HS-5 (cell line): ENCODE measurements at regions not wholly inside any gene's neighbourhood (a gene's known extent, or its start where the extent isn't known, plus 50 kb on each side); places are given as distances from the start of the nearest gene placed in this dataset.
A peak's percentile ranks its signal among the peaks of the same experiment; 100 is the strongest.
"Not testable (repeated sequence)": the region's sequence is repeated elsewhere in the genome, so short reads cannot be mapped to it uniquely, and the experiment has no call there.

Experiments used
- DNase-seq: peaks from one replicate; pipeline ENCODE4 v3.0.0-alpha.2; 2012; ENCODE audit warnings: low read depth

GRCh38 chr14:89660625-89661233 is 243.7 kb upstream of the FOXN3 start:
- DNase-seq: not testable (repeated sequence)

GRCh38 chr14:89660166-89660565 is 243.1 kb upstream of the FOXN3 start:
- DNase-seq: no peak

DNA sequence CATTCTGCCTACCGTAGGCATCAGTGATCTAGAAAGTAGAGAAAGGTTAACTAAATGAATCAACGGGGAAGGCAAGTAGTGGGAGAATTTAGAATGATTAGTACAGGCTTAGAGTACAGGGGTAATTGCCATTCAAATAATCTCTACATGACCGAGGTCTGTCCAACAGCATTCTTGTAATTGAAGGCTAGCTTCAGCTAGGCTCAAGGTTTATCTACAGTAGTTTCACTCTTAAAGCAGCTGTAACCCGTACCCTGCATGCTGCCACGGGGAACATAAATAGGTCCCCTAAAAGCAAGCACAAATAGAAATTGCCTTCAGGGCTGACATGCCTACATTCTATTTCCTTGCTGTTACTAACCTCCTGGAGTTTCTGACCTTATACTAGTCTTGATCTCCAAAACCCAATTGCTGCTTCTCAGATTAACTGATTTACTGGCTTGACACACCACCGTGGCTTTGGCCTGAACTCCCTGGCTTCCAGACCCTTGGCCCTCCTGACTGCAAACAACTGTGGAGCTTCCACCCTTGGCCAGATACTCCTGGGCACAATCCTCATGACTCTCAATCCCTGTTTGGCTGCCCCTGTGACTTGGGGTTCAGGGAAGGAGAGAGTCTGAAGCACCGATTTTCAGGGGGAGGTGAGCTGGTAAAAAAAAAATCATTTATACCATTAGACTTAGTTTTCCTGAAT is 242.1 kb upstream of the FOXN3 start:
- no peak for DNase-seq

GRCh38 chr14:89657014-89657413 is 240.0 kb upstream of the FOXN3 start:
- DNase-seq: no peak

- DNase-seq: no peak
Measured at GRCh38 chr14:89654998-89655397, 238.0 kb upstream of the FOXN3 start.

DNA sequence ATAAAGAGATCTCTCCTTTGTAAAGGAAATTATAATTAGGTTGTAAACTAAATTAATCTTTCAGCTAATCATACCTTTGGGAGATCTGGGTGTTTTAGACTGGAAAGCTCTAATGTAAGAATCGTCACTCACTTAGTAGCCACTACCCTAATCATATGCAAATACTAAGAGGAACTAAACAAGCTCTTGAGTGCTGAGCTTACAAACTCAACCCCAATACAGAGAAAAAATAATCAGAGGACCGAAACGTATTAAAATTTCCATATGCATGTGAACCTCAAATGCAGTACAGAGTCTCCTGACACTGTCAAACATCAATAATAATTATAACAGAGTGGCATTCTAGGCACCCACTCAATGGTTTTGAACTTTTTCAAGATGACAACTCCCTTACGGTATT is 235.3 kb upstream of the FOXN3 start:
- DNase-seq: no peak

DNA sequence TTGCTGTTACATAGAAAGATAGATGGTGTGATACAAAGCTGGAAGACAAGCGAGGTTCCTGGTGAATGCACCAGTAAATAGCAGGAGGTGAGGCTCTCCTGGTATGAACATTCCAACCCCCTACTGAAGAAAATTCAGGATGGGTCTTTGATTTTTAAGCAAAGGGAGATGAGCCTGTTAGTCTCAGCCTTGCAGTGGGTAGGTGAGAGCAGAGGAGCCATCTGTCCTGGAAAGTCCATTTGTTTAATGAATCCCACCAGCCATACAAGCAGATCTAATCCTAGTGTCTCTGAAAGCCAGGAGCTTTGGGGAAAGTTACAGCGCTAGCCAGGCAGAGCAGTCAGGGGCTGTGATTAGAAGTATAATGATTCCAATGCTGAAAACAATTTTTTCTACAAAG is 234.8 kb upstream of the FOXN3 start:
- DNase-seq: no peak

DNA sequence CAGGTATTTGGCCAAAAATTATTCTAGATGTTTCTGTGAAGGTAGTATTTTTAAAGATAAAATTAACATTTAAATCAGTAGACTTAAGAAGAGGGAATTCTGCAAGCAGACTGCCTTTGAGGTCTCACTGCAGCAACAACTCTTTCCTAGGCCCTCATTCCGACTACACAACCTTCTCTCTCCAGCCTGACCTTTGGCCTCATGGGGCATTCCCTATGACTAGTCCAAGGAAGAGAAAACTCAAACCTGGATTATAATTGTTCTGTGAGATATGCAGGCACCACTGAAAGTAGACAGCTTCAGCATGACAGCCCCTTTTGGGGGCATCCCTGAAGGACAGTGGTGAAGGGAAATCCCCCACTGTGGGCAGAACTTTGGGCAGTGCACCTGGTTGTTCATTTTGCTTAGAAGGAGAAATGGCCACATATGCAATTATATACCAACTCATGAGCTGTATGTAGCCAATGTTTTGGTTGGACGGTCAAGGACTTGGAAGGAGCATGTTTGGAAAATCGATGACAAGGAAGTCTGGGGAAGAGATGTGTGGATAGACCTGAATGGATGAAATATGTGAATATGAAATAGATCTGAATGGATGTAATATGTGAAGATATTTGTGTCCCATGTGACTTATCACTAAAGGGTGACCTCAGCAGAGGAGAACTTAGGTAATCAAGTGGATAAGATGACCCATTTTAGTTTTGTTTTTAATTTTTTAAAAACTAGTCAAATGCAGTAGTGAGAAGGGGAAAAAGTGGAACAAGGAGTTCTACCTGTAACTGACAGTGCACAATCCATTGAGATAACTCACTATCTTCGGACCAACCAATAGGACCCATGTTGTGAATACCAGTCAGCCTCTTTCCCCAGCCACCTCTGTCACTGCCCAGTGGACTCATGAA is 233.3 kb upstream of the FOXN3 start:
- DNase-seq: peak; percentile 18

- DNase-seq: no peak
Measured at GRCh38 chr14:89649451-89650075, 232.5 kb upstream of the FOXN3 start.

GRCh38 chr14:89648924-89649323 is 231.9 kb upstream of the FOXN3 start:
- no peak for DNase-seq

- DNase-seq: no peak
Measured at GRCh38 chr14:89648510-89648909, 231.5 kb upstream of the FOXN3 start.

DNA sequence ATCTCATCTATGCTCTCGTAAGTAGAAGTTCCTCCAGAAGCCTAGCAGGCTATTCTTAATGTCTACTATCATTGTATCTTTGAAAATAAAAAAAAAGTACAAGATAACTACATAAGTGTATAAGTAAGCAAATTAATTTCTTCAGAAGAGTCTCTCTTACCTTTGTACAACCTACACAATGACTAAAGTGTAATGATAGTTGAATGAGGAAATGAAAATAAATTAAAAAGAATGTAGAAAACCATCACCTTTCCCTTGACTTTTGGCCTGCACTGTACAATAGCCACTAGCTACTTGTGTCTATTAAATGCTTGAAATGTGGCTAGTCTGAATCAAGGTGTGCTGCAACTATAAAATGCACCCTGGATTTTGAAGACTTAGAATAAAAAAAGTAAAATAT is 229.9 kb upstream of the FOXN3 start:
- DNase-seq: no peak

DNA sequence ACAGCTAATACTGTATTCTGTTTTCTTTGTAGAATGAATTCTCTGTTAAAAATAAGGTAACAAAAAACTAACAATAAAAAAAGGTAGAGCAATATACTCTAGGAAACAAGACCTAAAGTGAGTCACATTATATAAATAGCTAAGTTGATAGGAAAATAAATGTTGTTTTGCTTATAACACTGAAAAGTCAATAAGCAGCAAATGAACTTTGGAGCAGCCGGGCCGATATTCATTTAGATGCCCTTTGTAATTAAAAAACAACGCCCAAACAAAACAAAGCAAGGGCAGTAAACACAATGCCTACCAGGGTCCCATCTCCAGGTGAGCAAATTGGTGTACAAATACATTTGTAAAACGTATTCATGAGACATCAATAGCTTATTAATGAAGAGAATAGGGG is 227.6 kb upstream of the FOXN3 start:
- DNase-seq: no peak

GRCh38 chr14:89641495-89642175 is 224.6 kb upstream of the FOXN3 start:
- DNase-seq: no peak

- DNase-seq: no peak
Measured at GRCh38 chr14:89640141-89640540, 223.1 kb upstream of the FOXN3 start.

DNA sequence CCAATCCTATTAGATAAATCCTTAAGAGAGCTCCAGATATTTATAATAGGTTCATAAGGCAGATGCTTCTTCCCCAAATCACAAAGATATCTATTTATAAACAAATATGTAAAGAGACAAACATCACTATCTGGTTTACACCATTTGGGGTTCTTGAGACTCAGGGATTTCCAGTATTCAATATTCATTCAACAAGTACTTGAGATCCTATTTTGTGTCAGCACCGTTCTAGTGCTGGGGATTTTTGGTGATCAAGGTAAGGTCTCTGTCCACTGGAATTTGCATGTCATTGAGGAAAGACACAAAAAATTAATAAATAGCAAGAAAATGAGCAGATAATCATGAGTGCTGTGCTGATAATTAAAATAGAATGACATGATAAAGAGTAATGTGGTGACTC is 222.7 kb upstream of the FOXN3 start:
- no peak for DNase-seq

DNA sequence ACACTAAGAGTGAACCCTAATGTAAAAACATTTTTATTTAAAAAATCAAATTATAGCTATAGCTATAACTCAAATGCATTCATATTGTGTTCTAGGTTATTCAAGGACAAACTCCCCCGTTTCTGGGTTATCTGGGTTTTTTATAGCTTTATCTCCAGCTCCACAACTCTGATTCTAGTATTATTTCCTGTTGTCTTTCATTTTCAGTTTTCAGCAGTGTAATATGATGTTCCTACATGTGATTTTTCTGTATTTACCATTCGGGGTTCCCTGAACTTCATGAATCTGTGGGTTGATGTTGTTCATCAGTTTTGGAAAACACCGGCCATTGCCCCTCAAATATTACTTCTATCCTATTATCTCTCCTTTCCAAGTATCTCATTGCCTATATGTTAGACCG is 221.9 kb upstream of the FOXN3 start:
- DNase-seq: no peak

DNA sequence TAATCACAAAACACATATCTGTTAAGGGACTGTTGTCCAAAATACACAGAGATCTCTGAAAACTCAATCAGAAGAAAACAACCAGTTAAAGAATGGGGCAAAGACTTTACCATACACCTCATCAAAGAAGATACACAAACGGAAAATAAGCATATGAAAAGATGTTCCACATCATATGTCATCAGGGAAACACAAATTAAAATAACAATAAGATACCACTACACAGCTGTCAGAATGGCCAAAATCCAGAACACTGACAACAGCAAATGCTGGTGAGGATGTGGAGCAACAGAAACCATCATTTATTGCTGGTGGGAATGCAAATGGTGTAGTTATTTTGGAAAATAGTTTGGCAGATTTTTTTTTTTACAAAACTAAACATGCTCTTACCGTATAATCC is 220.5 kb upstream of the FOXN3 start:
- DNase-seq: no peak

DNA sequence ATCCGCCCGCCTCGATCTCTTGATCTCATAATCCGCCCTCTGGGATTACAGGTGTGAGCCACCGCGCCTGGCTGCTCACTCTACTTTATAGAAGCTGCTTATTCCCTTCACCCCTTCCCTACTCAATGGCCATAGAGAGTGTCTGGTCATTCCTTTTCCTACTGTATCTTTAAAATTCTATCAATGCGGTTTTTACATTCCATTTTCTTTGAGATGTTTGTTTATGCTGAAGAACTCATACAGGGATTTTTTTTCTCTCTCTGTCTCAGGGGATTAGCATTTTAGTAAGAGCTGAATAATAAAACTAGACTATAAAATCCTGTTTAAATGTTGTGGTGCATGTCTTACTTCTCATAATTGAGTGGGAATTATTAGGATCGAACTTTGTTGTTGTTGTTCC is 218.6 kb upstream of the FOXN3 start:
- DNase-seq: no peak

- DNase-seq: no peak
Measured at GRCh38 chr14:89634037-89634436, 217.0 kb upstream of the FOXN3 start.

DNA sequence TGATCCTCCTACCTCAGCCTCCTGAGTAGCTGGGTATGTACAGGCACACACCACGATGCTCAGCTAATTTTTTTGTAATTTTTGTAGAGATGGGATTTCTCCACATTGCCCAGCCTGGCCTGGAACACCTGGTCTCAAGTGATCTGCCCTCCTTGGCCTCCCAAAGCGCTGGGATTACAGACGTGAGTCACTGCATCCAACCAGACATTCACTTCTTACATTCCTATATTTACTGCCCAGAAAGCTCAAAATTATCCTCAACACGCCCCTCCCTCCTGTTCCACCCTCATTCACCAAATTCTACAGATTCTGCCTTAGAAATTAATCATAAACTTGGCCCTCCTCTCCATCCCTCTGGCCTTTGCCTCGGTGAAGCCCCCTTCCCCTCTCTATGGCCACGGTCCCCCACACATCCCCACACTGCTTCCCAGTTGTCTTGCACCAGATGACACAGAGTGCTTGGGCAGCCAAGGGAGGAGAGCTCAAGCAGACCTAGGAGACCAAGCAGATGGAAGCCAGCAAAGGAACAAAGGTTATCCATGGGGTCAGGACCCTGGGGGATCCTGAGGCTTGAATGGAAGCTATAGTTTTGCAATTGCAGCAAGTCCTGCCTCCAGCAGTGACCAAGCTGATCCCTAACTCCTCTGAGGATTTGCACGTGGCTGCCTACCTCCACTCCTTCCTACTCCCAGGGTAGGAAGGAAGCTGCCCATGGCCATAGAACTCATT is 213.2 kb upstream of the FOXN3 start:
- no peak for DNase-seq
